Uterus (tissue), 3 donors: ENCODE measurements at regions not wholly inside any gene's neighbourhood (a gene's known extent, or its start where the extent isn't known, plus 50 kb on each side); places are given as distances from the start of the nearest gene placed in this dataset.
A peak's percentile ranks its signal among the peaks of the same experiment; 100 is the strongest.

Experiments
- DNase-seq, 2 donors: peaks; one replicate each; pipeline ENCODE4 v3.0.0-alpha.2; 2019 to 2020
- H3K27ac ChIP-seq, 2 donors: fragments of 200-600 bp; sonication (generic); 1 replicate in 1 of 2; 2 replicates in 1 of 2; pipeline ENCODE4 v1.5.1; 2016 to 2018
- H3K27me3 ChIP-seq, 2 donors: fragments of 200-600 bp; sonication (generic); one replicate each; pipeline ENCODE4 v1.5.1; 2018 to 2019; ENCODE audit warnings: control low read depth in 1 of 2
- H3K36me3 ChIP-seq, 2 donors: fragments of 200-600 bp; sonication (generic); one replicate each; pipeline ENCODE4 v1.5.1; 2019; ENCODE audit warnings: control low read depth in 1 of 2
- H3K4me1 ChIP-seq, 2 donors: fragments of 200-600 bp; sonication (generic); one replicate each; pipeline ENCODE4 v1.5.1; 2018 to 2019; ENCODE audit warnings: control low read depth in 1 of 2
- H3K4me3 ChIP-seq, 2 donors: fragments of 200-600 bp; sonication (generic); 1 replicate in 1 of 2; 2 replicates in 1 of 2; pipeline ENCODE4 v1.5.1; 2018 to 2019; ENCODE audit warnings: mild to moderate bottlenecking in 1 of 2
- H3K9me3 ChIP-seq, 2 donors: fragments of 200-600 bp; sonication (generic); one replicate each; pipeline ENCODE4 v1.5.1; 2019; ENCODE audit warnings: control low read depth in 1 of 2
- POLR2A ChIP-seq, 2 donors: fragments of 450-650 bp; IDR thresholded peaks; one replicate each; pipeline ENCODE4 v1.6.1; 2016; ENCODE audit warnings: antibody characterized with exemption in 2 of 2, mild to moderate bottlenecking in 1 of 2, moderate library complexity in 1 of 2
- intact Hi-C: fragments of 100-400 bp; cut with DNase I; formaldehyde crosslinking; loops from one replicate; pipeline ENCODE4 v1.15.1; 2023; ENCODE audit warnings: low total_unique reads
- TF ChIP-seq, protein P1 (sequence below), 4 experiments: fragments of 200-600 bp in 2 of 4; fragments of 450-650 bp in 2 of 4; sonication (generic) in 2 of 4; IDR thresholded peaks; one replicate each; pipeline ENCODE4 v1.5.1; 2016 to 2019; ENCODE audit warnings: antibody characterized with exemption in 4 of 4, mild to moderate bottlenecking in 2 of 4, moderate library complexity in 1 of 4
- donor health status: DM: yes; HTN: yes; CAD: no.

DNA sequence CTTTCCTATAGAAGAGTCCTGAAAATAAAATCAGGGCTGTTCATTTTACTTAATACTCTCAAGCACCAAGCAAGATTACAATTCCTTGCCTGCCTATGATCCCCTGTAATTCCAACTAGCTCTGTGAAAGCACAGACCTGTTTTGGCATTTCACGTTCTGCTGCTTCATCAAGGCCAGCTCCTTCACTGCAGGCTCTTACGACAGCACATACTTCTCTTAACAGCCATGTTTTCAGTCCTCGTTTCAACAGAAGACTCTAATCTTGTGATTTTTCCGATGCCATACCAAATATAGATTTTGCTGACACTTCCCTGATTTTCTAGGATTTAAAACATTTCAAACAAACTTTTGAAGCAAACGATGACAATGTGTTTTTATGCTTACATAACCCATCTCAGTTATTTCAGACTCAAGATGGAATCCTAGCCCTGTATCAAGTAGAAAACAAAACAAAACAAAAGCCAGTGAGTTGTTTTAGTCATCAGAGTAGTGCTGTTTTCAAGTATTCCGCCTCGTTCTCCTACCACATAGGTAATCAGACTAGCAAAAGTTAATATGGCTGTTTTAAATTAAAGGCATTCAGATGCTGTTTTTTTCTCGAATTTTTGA is 616.5 kb upstream of the CITED2 start:
- Histone ChIP-seq H3K9me3 (no peaks in the 10 kb centered on the region), H3K36me3 (no peaks in the 10 kb centered on the region), H3K4me3 (no peak overlapping the region), H3K27me3 (no peaks in the 10 kb centered on the region), H3K4me1 (no peaks in the 10 kb centered on the region), H3K27ac (peak overlapping the region; percentile 62 to 75)
- intact Hi-C loops: no loop called here
- TF ChIP-seq, protein P1, sequence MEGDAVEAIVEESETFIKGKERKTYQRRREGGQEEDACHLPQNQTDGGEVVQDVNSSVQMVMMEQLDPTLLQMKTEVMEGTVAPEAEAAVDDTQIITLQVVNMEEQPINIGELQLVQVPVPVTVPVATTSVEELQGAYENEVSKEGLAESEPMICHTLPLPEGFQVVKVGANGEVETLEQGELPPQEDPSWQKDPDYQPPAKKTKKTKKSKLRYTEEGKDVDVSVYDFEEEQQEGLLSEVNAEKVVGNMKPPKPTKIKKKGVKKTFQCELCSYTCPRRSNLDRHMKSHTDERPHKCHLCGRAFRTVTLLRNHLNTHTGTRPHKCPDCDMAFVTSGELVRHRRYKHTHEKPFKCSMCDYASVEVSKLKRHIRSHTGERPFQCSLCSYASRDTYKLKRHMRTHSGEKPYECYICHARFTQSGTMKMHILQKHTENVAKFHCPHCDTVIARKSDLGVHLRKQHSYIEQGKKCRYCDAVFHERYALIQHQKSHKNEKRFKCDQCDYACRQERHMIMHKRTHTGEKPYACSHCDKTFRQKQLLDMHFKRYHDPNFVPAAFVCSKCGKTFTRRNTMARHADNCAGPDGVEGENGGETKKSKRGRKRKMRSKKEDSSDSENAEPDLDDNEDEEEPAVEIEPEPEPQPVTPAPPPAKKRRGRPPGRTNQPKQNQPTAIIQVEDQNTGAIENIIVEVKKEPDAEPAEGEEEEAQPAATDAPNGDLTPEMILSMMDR (IDR thresholded peaks at IDR 0.05): no peak
- TF ChIP-seq POLR2A (IDR thresholded peaks at IDR 0.05): no peak
- peak in 1 of 2 donors; percentile 42 for DNase-seq

DNA sequence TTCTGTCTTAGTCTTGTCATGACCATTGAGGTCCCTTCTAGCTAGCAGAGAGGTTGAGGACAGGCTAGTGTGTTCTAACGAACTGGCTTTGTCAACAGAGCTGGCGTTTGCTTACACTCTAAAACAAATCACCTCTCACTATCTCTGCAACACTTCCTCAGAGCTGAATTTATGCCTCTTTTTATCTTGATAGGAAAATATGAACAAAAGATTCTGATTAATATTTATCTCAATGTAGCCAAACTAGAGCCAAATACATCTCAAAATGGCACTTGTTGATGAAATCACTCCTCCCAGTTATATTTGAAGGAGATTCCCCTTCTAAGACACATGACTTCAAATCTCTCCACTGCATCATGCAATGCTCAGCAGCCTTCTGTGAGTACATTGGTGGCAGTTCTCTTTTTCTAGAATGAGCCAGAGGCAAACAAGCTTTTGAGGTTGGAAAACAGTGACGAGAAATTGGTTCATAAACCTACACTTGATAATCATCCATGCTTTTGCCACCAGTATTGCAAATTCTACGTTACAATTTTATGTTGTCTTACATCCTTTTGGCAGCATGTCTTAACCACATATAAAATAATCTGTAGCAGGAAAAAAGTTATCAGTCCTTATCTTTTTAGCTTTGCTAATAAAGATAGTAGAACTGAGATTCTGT is 615.7 kb upstream of the CITED2 start:
- intact Hi-C loops: no loop called here
- no peak for DNase-seq
- no peaks in the 10 kb centered on the region for H3K4me1 ChIP-seq
- no peaks in the 10 kb centered on the region for H3K9me3 ChIP-seq
- no peak overlapping the region for H3K4me3 ChIP-seq
- TF ChIP-seq, protein P1 (IDR thresholded peaks at IDR 0.05): no peak
- no peak for TF ChIP-seq POLR2A (IDR thresholded peaks at IDR 0.05)
- H3K27ac ChIP-seq: peak overlapping the region; percentile 62 to 75
- no peaks in the 10 kb centered on the region for H3K27me3 ChIP-seq
- H3K36me3 ChIP-seq: no peaks in the 10 kb centered on the region

DNA sequence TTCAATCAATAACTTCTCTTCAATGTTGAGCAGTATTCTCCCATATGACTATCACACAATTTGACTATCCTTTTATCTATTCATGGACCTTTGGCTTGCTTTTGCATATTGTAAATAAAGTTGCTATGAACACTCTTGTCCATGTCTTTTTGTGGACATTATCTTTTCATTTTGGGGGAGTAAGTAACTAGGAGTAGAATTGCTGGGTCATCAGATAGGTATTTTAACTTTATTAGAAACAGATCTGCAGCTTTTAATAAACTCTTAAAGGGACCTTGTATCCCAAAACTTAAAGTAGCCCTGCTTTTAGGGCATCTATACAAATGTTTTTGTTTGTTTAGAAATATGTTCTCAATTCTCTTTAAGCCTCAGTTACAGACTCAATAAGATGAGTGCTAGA is 614.2 kb upstream of the CITED2 start:
- H3K27me3 ChIP-seq: no peaks in the 10 kb centered on the region
- no peaks in the 10 kb centered on the region for H3K9me3 ChIP-seq
- no peaks in the 10 kb centered on the region for H3K36me3 ChIP-seq
- intact Hi-C loops: no loop called here
- H3K4me1 ChIP-seq: peaks cover 0 to 3% of the 10 kb centered on the region in 2 donors
- no peak for TF ChIP-seq POLR2A (IDR thresholded peaks at IDR 0.05)
- TF ChIP-seq, protein P1 (IDR thresholded peaks at IDR 0.05): no peak
- DNase-seq: no peak
- no peak overlapping the region for H3K4me3 ChIP-seq
- H3K27ac ChIP-seq: no peak overlapping the region

DNA sequence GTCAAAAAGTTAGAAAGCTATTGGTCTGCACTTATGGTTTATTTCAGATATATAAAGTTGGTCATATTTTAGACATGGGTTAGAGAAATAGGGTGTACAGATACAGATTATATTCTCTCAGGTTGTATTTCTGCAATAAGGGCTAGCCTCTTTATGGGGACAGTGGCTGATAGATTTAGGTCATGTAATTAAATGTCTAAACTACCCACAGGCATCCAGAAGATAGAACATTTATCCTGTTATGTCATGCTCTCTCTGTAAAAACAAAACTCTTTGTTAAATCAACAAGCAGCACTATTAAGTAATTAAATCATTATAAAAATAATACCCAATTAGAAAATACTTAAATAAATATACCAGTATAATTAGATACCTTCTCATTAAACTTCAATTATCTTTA is 612.6 kb upstream of the CITED2 start:
- H3K27me3 ChIP-seq: no peaks in the 10 kb centered on the region
- H3K36me3 ChIP-seq: no peaks in the 10 kb centered on the region
- H3K4me1 ChIP-seq: peaks cover 0 to 6% of the 10 kb centered on the region in 2 donors
- TF ChIP-seq POLR2A (IDR thresholded peaks at IDR 0.05): no peak
- TF ChIP-seq, protein P1 (IDR thresholded peaks at IDR 0.05): no peak
- no peak for DNase-seq
- intact Hi-C loops: no loop called here
- no peak overlapping the region for H3K27ac ChIP-seq
- no peak overlapping the region for H3K4me3 ChIP-seq
- no peaks in the 10 kb centered on the region for H3K9me3 ChIP-seq

DNA sequence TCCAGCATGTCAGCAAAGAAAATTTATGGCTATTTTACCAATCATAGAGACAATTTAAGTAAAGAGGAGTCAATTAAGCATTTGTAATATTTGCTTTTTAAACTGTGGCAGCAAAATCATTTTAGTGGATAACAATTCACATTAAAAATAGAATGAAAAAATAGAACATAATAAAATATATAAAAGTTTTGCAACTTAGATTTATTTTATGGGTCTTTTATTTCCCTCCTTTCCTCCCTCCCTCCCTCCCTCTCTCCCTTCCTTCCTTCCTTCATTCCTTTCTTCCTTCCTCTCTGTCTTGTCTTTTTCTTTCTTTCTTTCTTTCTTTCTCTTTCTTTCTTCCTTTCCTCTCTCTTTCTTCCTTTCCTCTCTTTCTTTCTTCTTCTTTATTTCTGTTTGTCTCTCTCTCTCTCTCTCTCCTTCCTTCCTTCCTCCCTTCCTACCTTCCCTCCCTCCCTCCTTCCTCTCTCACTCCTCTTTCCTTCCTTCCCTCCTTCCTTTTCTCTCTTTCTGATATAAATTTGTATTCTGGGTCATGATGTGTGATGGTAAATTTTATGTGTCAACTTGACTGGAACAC is 610.9 kb upstream of the CITED2 start:
- Histone ChIP-seq H3K4me1 (peaks cover 0 to 15% of the 10 kb centered on the region in 2 donors), H3K27me3 (no peaks in the 10 kb centered on the region), H3K4me3 (no peak overlapping the region), H3K36me3 (no peaks in the 10 kb centered on the region), H3K9me3 (no peaks in the 10 kb centered on the region), H3K27ac (peak overlapping the region; percentile 79 to 90)
- no peak for DNase-seq
- TF ChIP-seq POLR2A (IDR thresholded peaks at IDR 0.05): no peak
- TF ChIP-seq, protein P1 (IDR thresholded peaks at IDR 0.05): no peak
- intact Hi-C loops: no loop called here
